ENCODE measurements at regions not wholly inside any gene's neighbourhood (a gene's known extent, or its start where the extent isn't known, plus 50 kb on each side); places are given as distances from the start of the nearest gene placed in this dataset.

DNA sequence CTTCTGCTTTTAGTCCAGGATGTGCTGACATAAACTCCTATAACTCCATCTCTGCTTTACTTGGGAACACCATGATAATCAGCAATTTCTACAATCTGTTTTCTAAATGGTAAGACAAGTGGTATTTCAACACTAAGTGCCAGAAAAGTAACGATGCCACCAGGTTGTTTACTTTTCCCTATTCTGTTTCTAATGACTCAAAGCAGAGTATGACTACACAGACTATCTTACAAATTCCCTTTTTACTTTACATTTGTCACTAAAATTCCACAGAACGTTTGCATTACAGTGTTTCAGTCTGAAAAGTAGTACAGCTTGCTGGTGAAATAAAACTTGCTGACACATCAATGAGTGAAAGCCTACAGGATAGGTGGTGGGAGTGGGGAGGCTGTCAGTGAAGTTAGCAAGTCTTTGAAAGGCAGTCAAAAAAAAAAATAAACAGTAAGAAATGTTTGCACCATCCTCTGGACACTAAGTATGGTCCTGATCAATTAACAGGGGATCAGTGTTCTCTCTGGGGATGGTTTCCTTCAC is 186.5 kb downstream of the LURAP1L start:
- TF ChIP-seq, protein P1, sequence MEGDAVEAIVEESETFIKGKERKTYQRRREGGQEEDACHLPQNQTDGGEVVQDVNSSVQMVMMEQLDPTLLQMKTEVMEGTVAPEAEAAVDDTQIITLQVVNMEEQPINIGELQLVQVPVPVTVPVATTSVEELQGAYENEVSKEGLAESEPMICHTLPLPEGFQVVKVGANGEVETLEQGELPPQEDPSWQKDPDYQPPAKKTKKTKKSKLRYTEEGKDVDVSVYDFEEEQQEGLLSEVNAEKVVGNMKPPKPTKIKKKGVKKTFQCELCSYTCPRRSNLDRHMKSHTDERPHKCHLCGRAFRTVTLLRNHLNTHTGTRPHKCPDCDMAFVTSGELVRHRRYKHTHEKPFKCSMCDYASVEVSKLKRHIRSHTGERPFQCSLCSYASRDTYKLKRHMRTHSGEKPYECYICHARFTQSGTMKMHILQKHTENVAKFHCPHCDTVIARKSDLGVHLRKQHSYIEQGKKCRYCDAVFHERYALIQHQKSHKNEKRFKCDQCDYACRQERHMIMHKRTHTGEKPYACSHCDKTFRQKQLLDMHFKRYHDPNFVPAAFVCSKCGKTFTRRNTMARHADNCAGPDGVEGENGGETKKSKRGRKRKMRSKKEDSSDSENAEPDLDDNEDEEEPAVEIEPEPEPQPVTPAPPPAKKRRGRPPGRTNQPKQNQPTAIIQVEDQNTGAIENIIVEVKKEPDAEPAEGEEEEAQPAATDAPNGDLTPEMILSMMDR (IDR thresholded peaks at IDR 0.05; ENCODE audit: partially characterized antibody, unreplicated experiment) = no peak
- H3K9me3 Mint-ChIP-seq (ENCODE audit: unreplicated experiment) = peaks cover 11% of the 10 kb centered on the region
- no peak for DNase-seq
- no peak overlapping the region for H3K4me3 Mint-ChIP-seq (ENCODE audit: unreplicated experiment)
- no peaks in the 10 kb centered on the region for H3K27me3 Mint-ChIP-seq (ENCODE audit: unreplicated experiment)
- H3K27ac Mint-ChIP-seq (ENCODE audit: unreplicated experiment) = no peak overlapping the region
- peaks cover 19% of the 10 kb centered on the region for H3K36me3 Mint-ChIP-seq (ENCODE audit: unreplicated experiment)
- H3K4me1 Mint-ChIP-seq (ENCODE audit: low read depth, unreplicated experiment) = no peaks in the 10 kb centered on the region

DNA sequence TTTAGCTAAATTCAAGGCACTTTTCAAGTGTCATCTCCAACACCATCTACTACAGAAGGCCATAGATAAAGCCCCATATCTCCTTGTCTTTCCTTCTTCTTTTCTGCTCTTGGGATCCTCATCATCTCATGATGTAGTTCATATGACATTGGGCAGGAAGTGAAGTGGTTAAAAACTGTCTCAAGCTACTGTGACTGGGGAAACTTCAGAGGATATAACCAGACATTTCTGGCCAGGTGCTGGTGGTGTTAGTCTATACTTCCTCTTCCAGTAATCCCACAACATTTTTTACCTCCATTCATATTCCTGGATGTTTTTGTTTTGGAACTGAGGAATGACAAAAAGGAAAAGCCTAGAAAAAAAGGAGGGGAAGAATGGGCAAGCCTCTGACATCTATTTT is 188.7 kb downstream of the LURAP1L start:
- DNase-seq = no peak
- peaks cover 5% of the 10 kb centered on the region for H3K9me3 Mint-ChIP-seq (ENCODE audit: unreplicated experiment)
- no peak overlapping the region for H3K27ac Mint-ChIP-seq (ENCODE audit: unreplicated experiment)
- no peak overlapping the region for H3K4me3 Mint-ChIP-seq (ENCODE audit: unreplicated experiment)
- TF ChIP-seq, protein P1 (IDR thresholded peaks at IDR 0.05; ENCODE audit: partially characterized antibody, unreplicated experiment) = no peak
- peaks cover 8% of the 10 kb centered on the region for H3K36me3 Mint-ChIP-seq (ENCODE audit: unreplicated experiment)
- H3K4me1 Mint-ChIP-seq (ENCODE audit: low read depth, unreplicated experiment) = no peaks in the 10 kb centered on the region
- H3K27me3 Mint-ChIP-seq (ENCODE audit: unreplicated experiment) = no peaks in the 10 kb centered on the region

DNA sequence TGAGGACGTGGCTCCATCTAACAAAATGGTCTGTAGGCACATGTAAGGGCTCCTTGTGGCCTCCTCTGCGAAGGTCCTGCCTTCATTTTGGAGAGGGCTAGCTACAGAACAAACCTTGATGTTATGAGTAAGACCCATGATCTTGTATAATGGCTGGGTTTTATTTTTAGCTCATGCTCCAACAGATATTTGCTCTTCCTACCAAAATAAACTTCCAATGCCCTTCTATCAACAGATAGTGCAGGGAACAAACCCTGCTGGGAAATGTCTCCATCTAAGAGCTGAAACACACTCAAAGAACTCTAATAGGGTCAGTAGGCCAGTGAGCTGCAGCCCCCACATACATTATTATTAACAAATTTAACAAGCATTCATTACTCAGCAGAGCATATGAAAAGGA is 189.5 kb downstream of the LURAP1L start:
- Mint-ChIP-seq H3K9me3 (ENCODE audit: unreplicated experiment) (peaks cover 2% of the 10 kb centered on the region), H3K27ac (ENCODE audit: unreplicated experiment) (no peak overlapping the region)
- no peak for DNase-seq

GRCh38 chr9:12965303-12965702 is 190.5 kb downstream of the LURAP1L start:
- H3K27me3 Mint-ChIP-seq (ENCODE audit: unreplicated experiment) = no peaks in the 10 kb centered on the region
- no peak for DNase-seq
- H3K4me3 Mint-ChIP-seq (ENCODE audit: unreplicated experiment) = no peak overlapping the region
- H3K9me3 Mint-ChIP-seq (ENCODE audit: unreplicated experiment) = peaks cover 2% of the 10 kb centered on the region
- H3K4me1 Mint-ChIP-seq (ENCODE audit: low read depth, unreplicated experiment) = no peaks in the 10 kb centered on the region
- H3K27ac Mint-ChIP-seq (ENCODE audit: unreplicated experiment) = no peak overlapping the region
- H3K36me3 Mint-ChIP-seq (ENCODE audit: unreplicated experiment) = no peaks in the 10 kb centered on the region
- TF ChIP-seq, protein P1 (IDR thresholded peaks at IDR 0.05; ENCODE audit: partially characterized antibody, unreplicated experiment) = no peak

More for the DNA sequence above, 189.5 kb downstream of the LURAP1L start:
- no peak overlapping the region for H3K4me3 Mint-ChIP-seq (ENCODE audit: unreplicated experiment)
- TF ChIP-seq, protein P1 (IDR thresholded peaks at IDR 0.05; ENCODE audit: partially characterized antibody, unreplicated experiment) = no peak
- H3K36me3 Mint-ChIP-seq (ENCODE audit: unreplicated experiment) = peaks cover 3% of the 10 kb centered on the region
- H3K4me1 Mint-ChIP-seq (ENCODE audit: low read depth, unreplicated experiment) = no peaks in the 10 kb centered on the region
- no peaks in the 10 kb centered on the region for H3K27me3 Mint-ChIP-seq (ENCODE audit: unreplicated experiment)

DNA sequence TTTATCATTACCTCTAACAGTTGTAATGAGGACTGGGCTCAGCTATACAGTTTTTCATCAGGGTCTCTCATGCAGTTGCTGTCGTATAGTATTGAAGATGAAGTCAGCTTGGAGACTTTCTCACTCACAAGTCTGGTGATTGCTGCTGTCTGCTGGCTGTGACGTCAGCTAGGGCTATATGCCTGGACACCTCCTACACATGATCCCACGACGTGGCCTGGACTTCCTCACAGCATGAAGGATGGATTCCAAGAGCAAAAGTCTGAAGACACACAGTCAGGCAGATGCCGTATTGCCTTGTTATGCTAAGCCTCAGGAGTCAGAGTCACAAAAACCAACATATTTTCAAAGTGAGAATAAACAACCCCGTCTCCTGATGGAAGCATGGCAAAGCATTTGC is 193.3 kb downstream of the LURAP1L start:
- no peaks in the 10 kb centered on the region for H3K4me1 Mint-ChIP-seq (ENCODE audit: low read depth, unreplicated experiment)
- TF ChIP-seq, protein P1 (IDR thresholded peaks at IDR 0.05; ENCODE audit: partially characterized antibody, unreplicated experiment) = no peak
- H3K4me3 Mint-ChIP-seq (ENCODE audit: unreplicated experiment) = no peak overlapping the region
- no peak overlapping the region for H3K27ac Mint-ChIP-seq (ENCODE audit: unreplicated experiment)
- H3K9me3 Mint-ChIP-seq (ENCODE audit: unreplicated experiment) = peaks cover 4% of the 10 kb centered on the region
- DNase-seq = no peak
- H3K27me3 Mint-ChIP-seq (ENCODE audit: unreplicated experiment) = no peaks in the 10 kb centered on the region
- no peaks in the 10 kb centered on the region for H3K36me3 Mint-ChIP-seq (ENCODE audit: unreplicated experiment)

Measured in glutamatergic neuron (in vitro differentiated cells).